ENCODE measurements at regions not wholly inside any gene's neighbourhood (a gene's known extent, or its start where the extent isn't known, plus 50 kb on each side); places are given as distances from the start of the nearest gene placed in this dataset.

GRCh38 chr6:44047179-44047546 lies 80.1 kb downstream of the MRPL14 start:
- no peak for DNase-seq (ENCODE audit: low read depth, low spot score)
- POLR2A ChIA-PET: interaction anchor here (0.5 kb wide), 1 partner anchor 9 kb away, joined by 5 read pairs; no protein-coding TSS in a partner anchor

GRCh38 chr6:44046516-44047178 lies 80.6 kb downstream of the MRPL14 start:
- in situ Hi-C loops (cut with HindIII; ENCODE audit: low pct_unique_long_range_greater_than_20kb, low sequenced_read_pairs) (no loop called here), intact Hi-C loops (cut with micrococcal nuclease; ENCODE audit: unreplicated experiment) (no loop called here)
- Histone ChIP-seq H3K4me3 (ENCODE audit: low read depth in 2 of 2, low read length in 2 of 2) (no peak overlapping the region), H3K9me3 (ENCODE audit: control insufficient read depth, insufficient read depth, low read depth, low read length) (no peaks in the 10 kb centered on the region), H3K27me3 (ENCODE audit: control insufficient read depth, insufficient read depth, low read length) (no peaks in the 10 kb centered on the region), H3K27ac (ENCODE audit: low read length) (no peak overlapping the region), H3K4me1 (ENCODE audit: control insufficient read depth, insufficient read depth, low read length) (peaks cover 29% of the 10 kb centered on the region), H3K36me3 (ENCODE audit: control insufficient read depth, insufficient read depth, low read length) (no peaks in the 10 kb centered on the region)
- BruUV-seq (replicated peaks): no TSS peak
- ChIA-PET POLR2A (interaction anchor here (0.5 kb wide), 1 partner anchor 9 kb away, joined by 5 read pairs; no protein-coding TSS in a partner anchor), CTCF (no interaction called here)
- ATAC-seq (no peak), DNase-seq (ENCODE audit: low read depth, low spot score) (no peak)
- TF ChIP-seq REST (IDR thresholded peaks at IDR 0.05; ENCODE audit: insufficient read depth in 1 of 2, low read depth in 2 of 2, low read length in 1 of 2): no peak
- TF ChIP-seq CTCF (IDR thresholded peaks at IDR 0.05): no peak
- TF ChIP-seq POLR2AphosphoS5 (IDR thresholded peaks at IDR 0.05; ENCODE audit: low read depth, low read length): no peak
- TF ChIP-seq TCF7L2 (IDR thresholded peaks at IDR 0.05; ENCODE audit: low read depth, low read length): no peak
- TF ChIP-seq SIN3A (IDR thresholded peaks at IDR 0.05; ENCODE audit: borderline replicate concordance, insufficient read depth, low read depth, low read length): no peak

More at GRCh38 chr6:44047179-44047546, 80.1 kb downstream of the MRPL14 start:
- Histone ChIP-seq H3K4me1 (ENCODE audit: control insufficient read depth, insufficient read depth, low read length) (peaks cover 25% of the 10 kb centered on the region), H3K36me3 (ENCODE audit: control insufficient read depth, insufficient read depth, low read length) (no peaks in the 10 kb centered on the region), H3K4me3 (ENCODE audit: low read depth in 2 of 2, low read length in 2 of 2) (no peak overlapping the region), H3K27ac (ENCODE audit: low read length) (no peak overlapping the region), H3K9me3 (ENCODE audit: control insufficient read depth, insufficient read depth, low read depth, low read length) (no peaks in the 10 kb centered on the region), H3K27me3 (ENCODE audit: control insufficient read depth, insufficient read depth, low read length) (no peaks in the 10 kb centered on the region)
- in situ Hi-C loops (cut with HindIII; ENCODE audit: low pct_unique_long_range_greater_than_20kb, low sequenced_read_pairs): no loop called here
- no peak for ATAC-seq
- BruUV-seq (replicated peaks): no TSS peak
- CTCF ChIA-PET: no interaction called here
- intact Hi-C loops (cut with micrococcal nuclease; ENCODE audit: unreplicated experiment): no loop called here
- TF ChIP-seq CTCF (IDR thresholded peaks at IDR 0.05): no peak
- no peak for TF ChIP-seq SIN3A (IDR thresholded peaks at IDR 0.05; ENCODE audit: borderline replicate concordance, insufficient read depth, low read depth, low read length)
- TF ChIP-seq REST (IDR thresholded peaks at IDR 0.05; ENCODE audit: insufficient read depth in 1 of 2, low read depth in 2 of 2, low read length in 1 of 2): no peak
- no peak for TF ChIP-seq POLR2AphosphoS5 (IDR thresholded peaks at IDR 0.05; ENCODE audit: low read depth, low read length)
- TF ChIP-seq TCF7L2 (IDR thresholded peaks at IDR 0.05; ENCODE audit: low read depth, low read length): no peak

All from Panc1 (cell line).